Putamen (tissue), 1 donor: ENCODE measurements at regions not wholly inside any gene's neighbourhood (a gene's known extent, or its start where the extent isn't known, plus 50 kb on each side); places are given as distances from the start of the nearest gene placed in this dataset.

Source experiments
- DNase-seq: peaks from one replicate; pipeline ENCODE4 v3.0.0-alpha.2; 2016; ENCODE audit warnings: low spot score

- DNase-seq, result no peak
These were observed 172.3 kb upstream of the MVB12B start for GRCh38 chr9:126154182-126154827.

DNA sequence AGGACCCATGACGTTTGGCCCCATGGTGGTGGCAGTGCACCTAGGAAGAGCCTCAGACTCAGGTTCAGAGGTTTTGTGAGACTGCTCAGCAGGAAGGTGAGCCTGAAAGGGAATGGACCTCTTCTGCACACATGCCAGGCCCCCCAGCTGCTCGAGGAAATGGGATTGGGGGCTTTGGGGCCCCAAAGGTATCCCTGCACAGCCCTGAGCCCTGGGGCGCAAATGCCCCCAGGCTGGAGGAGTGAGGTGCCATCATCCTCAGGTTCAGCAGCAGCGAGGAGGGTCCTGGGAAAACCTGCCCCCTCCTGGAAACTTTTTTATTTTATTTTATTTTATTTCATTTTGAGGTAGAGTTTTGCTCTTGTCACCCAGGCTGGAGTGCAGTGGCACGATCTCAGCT is 171.8 kb upstream of the MVB12B start:
- no peak for DNase-seq

DNA sequence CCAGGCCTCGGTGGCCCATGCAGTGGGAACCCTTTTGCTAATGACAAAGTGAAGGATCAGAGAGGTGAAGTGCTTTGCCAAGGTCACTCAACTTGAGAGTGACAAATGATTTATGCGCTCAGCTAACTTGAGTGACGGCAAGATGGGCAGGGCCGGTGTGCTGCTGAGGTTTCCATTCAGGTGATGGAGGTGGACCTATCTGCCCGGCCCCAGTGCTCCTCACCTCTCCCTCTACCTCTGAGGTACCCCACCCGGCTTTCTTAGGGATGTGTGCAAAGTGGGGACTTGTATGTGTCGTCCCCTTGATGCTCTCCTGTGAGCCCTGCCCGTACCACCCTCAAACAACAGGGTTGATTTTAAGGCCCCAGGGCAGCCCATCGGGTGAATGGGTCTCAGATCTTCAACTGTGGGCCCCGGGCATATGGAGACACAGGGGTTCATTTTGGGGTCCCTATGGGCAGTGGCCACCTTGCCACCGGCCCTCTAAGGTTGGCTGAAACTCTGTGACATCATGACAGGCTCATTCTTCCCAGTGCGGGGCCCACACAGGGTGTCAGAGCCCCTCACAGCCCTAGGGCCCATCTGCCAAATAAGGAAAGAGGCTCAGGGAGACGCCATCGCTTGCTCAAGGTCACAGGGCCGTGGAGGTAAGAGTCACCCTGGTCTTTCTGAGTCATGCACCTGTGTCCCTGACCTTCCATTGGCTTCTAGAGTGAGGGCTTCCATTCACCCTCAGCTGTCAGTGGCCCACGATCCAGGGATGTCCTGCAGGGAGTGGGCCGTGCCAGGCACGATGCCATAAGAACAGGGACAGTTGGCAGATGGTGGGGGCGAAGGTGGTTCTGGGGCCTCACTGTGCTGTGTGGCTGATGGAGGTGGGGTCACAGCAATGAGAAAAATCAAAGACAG is 170.6 kb upstream of the MVB12B start:
- no peak for DNase-seq

DNA sequence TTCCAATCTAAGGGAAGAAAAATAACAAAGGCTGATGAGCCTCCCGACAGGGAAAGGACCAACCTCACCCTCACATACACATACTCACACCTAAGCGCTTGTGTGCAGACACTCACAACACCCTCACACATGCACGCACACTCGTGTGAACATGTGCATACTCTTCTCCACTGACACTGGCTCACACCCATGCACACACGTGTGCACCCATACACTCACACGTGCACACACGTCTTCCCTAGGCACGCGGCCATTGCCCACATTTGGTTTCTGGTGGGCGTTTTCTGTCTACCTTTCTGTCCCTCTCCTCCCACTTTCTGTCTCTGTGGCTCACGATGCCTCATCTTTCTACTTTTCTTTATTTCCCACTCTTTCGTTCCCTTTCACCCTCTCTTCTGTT is 169.7 kb upstream of the MVB12B start:
- no peak for DNase-seq

DNA sequence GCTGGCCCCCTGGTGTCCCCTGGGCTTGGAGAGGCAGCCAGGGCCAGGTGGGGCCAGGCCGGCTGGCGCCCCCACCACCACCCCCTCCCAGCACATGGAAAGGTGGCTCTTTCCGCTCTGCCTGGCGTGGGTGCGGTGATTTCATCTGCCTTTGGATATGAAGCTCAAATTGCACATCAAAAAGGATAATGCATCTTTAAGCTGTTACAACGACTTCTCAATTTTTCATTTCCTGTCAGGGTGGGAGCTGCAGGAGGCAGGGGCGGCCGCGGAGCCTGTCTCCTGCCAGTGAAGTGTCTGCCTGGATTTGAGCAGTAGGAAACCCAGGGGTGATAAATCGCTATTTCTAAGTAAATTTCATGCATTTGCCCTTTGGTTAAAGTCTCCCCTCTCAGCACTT is 169.2 kb upstream of the MVB12B start:
- DNase-seq, result peak; percentile 73

- DNase-seq, result no peak
These were observed 168.6 kb upstream of the MVB12B start for GRCh38 chr9:126157826-126158587.

DNA sequence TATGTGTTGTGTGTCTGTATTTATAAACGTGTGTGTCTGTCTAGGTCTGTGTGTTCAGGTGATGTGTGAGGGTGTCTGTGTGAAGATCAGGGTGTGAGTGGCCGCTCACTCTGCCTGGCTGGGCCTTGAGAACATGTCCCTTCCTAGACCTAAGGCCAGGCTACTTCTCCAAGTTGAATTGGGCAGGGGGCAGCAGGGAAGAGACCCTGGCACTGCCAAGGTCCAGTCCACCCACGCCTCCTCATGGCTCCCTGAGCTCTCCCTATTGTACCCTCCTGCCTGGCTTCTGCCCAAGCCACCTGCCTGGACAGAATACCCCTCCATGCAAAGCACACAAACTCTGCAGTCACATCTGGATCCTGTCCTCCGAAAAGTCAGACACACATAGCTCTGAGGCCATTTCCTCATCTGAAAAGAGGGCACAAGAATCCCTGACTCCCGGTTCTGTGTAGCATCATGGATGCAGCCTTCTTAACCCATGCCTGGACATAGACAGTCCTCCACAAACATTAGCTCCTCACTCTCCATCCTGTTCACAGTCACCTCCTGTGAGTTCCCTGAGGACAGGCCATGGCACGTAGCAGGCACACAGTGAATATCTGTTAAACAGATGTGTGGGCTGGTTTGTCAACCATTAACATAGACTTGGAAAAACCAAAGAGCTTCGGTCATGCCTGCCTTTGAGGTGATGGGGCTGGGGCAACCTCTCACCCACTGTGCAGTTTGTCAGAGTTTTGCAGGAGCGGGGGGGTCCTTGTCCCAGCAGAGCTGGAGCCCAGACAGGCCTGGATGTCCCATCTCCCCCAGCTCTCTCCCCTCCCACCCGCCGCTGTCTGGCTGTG is 167.8 kb upstream of the MVB12B start:
- no peak for DNase-seq

- no peak for DNase-seq
These were observed 167.1 kb upstream of the MVB12B start for GRCh38 chr9:126159430-126160060.

DNA sequence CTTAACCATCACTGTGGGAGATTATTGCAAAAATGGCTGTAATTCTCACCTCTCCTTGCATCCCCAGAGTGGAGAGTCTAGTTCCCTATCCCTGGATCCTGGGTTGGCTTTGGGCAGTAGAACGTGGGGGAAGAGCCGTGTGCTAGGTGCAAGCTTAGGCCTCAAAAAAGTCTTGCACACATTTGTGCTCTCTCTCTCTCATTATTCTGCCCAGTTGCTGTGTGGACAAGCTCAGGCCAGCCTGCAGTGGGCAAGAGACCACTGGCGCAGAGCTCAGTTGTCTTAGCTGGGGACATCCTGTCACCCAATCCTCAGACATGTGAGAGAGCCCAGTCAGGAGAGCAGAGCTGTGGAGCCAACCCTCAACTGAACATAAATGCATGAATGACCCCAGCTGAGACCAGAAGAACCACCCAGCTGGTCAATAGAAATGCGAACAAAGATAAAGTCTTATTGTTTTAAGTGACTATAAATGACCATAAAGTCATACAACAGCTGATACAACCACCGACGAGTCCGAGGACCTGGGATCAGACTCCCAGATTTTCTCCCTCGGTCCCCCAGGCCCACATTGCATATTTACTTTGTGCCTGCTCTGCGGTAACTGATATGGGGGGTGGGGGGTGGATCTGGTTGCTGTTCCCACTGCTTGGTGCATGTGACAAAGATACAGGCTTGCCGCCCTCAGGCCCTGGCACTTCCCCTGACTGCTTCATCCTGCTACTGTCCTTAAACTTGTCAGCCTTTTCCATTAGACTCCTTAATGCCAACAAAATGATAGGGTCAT is 166.4 kb upstream of the MVB12B start:
- DNase-seq, result no peak

DNA sequence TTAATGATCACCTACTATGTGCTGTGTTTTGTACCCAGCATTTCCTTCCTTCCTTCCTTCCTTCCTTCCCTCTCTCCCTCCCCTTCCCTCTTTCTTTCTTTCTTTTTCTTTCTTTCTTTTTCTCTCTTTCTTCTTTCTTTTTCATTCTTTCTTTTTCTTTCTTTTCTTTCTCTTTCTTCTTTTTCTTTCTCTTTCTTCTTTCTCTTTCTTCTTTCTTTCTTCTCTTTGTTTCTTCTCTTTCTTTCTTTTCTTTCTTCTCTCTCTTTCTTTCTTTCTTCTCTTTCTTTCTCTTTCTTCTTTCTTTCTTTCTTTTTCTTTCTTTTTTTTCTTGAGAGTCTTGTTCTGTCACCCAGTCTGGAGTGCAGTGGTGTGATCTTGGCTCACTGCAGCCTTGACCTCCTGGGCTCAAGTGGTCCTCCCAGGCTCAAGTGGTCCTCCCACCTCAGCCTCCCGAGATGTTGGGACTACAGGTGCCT is 165.7 kb upstream of the MVB12B start:
- DNase-seq, result no peak

- DNase-seq, result no peak
These were observed 163.8 kb upstream of the MVB12B start for GRCh38 chr9:126162611-126163381.

- peak; percentile 80 for DNase-seq
These were observed 161.7 kb upstream of the MVB12B start for GRCh38 chr9:126164796-126165525.

GRCh38 chr9:126165755-126166154 is 160.9 kb upstream of the MVB12B start:
- DNase-seq, result no peak

- DNase-seq, result no peak
These were observed 160.3 kb upstream of the MVB12B start for GRCh38 chr9:126166291-126166690.

DNA sequence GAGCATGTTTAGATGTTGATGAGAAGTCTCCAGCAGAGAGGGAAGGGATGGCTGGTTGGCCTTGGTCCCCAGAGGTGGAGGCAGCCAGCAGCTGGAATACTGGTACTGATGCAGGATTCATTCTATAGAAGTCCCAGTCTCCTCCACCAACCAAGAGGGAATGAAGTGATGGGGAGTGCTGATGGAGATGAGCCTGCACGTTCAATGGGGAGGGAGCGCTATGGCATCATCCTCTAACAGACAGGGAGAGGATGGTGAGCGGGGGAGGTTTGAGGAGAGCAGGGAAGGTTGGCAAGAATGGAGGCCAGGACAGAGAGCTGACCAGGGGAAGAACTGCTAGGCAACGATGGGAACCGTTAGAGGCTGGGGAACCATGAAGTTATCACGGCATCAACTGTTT is 159.8 kb upstream of the MVB12B start:
- DNase-seq, result no peak

DNA sequence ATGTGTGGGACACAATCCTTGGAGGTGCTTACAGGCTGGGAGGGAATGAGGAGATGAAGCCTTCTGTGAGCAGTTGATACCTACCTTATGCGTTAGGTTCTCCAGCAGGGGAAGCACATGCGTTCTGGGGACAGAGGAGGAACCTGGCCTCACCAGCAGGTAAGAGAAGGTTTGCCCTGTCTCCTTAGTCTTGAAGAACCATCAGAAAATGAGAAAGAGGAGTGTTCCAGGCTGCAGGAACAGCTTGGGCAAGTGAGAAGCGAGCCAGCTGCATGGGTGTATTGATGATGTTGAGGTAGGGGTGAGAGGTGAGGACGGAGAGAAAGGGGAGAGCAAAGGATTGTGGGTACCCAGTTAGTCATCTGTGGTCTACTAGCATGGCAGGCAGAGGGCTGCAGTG is 156.9 kb upstream of the MVB12B start:
- no peak for DNase-seq

DNA sequence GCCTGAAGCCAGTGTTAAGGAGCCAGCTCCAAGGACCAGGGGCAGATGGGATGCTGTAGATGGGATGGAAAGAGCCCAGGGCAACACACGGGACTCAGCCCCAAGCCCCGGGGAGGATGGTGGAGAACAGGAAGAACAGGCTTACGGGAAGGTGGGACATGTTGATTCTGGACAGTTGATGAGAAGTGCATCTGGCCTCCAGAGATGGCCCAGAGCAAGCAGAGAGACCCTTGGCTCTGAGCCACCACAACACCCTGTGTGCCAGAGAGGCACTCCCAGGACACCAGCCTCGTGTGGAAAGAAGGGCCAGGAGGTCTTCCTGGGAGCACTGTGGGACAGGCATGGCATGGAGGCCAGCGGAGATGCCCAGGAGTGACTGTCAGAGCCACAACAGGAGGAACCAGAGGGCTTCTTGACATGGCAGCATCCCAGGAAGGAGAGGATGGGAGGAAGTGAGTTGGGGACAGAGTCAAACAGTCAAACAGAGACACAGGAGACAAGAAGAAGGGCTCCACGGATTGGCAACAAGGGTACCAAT is 156.3 kb upstream of the MVB12B start:
- no peak for DNase-seq

GRCh38 chr9:126171641-126172040 is 155.0 kb upstream of the MVB12B start:
- no peak for DNase-seq

GRCh38 chr9:126173401-126173800 is 153.2 kb upstream of the MVB12B start:
- no peak for DNase-seq
